ENCODE measurements at regions not wholly inside any gene's neighbourhood (a gene's known extent, or its start where the extent isn't known, plus 50 kb on each side); places are given as distances from the start of the nearest gene placed in this dataset.
A peak's percentile ranks its signal among the peaks of the same experiment; 100 is the strongest.

- Histone ChIP-seq H3K36me3 (ENCODE audit: control insufficient read depth, insufficient read depth, low read length) (no peaks in the 10 kb centered on the region), H3K4me3 (ENCODE audit: low read depth, low read length) (no peak overlapping the region), H3K9me3 (ENCODE audit: control insufficient read depth, insufficient read depth, low read length) (no peaks in the 10 kb centered on the region), H3K4me1 (ENCODE audit: control insufficient read depth, insufficient read depth, low read length) (peaks cover 5% of the 10 kb centered on the region), H3K27ac (ENCODE audit: low read depth, low read length) (no peak overlapping the region), H3K27me3 (ENCODE audit: control insufficient read depth, insufficient read depth, low read length) (no peaks in the 10 kb centered on the region)
- no peak for DNase-seq (ENCODE audit: low read depth in 4 of 6, low spot score in 6 of 6)
- no CpG with 5 or more reads among the region's 6 CpGs for WGBS (ENCODE audit: insufficient coverage)
Measured at GRCh38 chr1:208600456-208601190, 356.4 kb upstream of the PLXNA2 start.

- peaks cover 5% of the 10 kb centered on the region for H3K4me1 ChIP-seq (ENCODE audit: control insufficient read depth, insufficient read depth, low read length)
Measured at GRCh38 chr1:208601561-208601960, 357.4 kb upstream of the PLXNA2 start.

GRCh38 chr1:208603721-208604120 is 359.5 kb upstream of the PLXNA2 start:
- H3K9me3 ChIP-seq (ENCODE audit: control insufficient read depth, insufficient read depth, low read length): no peaks in the 10 kb centered on the region
- H3K4me1 ChIP-seq (ENCODE audit: control insufficient read depth, insufficient read depth, low read length): peaks cover 5% of the 10 kb centered on the region
- no peak for DNase-seq (ENCODE audit: low read depth in 4 of 6, low spot score in 6 of 6)
- 100% methylated on average over 1 of the region's 2 CpGs for WGBS (ENCODE audit: insufficient coverage)
- H3K36me3 ChIP-seq (ENCODE audit: control insufficient read depth, insufficient read depth, low read length): no peaks in the 10 kb centered on the region
- no peaks in the 10 kb centered on the region for H3K27me3 ChIP-seq (ENCODE audit: control insufficient read depth, insufficient read depth, low read length)
- H3K4me3 ChIP-seq (ENCODE audit: low read depth, low read length): no peak overlapping the region
- H3K27ac ChIP-seq (ENCODE audit: low read depth, low read length): no peak overlapping the region

More at GRCh38 chr1:208601561-208601960, 357.4 kb upstream of the PLXNA2 start:
- DNase-seq (ENCODE audit: low read depth in 4 of 6, low spot score in 6 of 6): peak; percentile 21 to 81 (median 49)
- no peak overlapping the region for H3K27ac ChIP-seq (ENCODE audit: low read depth, low read length)
- no peaks in the 10 kb centered on the region for H3K36me3 ChIP-seq (ENCODE audit: control insufficient read depth, insufficient read depth, low read length)
- H3K27me3 ChIP-seq (ENCODE audit: control insufficient read depth, insufficient read depth, low read length): no peaks in the 10 kb centered on the region
- H3K4me3 ChIP-seq (ENCODE audit: low read depth, low read length): no peak overlapping the region
- H3K9me3 ChIP-seq (ENCODE audit: control insufficient read depth, insufficient read depth, low read length): no peaks in the 10 kb centered on the region
- 80% methylated on average over 1 of the region's 3 CpGs for WGBS (ENCODE audit: insufficient coverage)

- WGBS (ENCODE audit: insufficient coverage): 83% methylated on average over 1 of the region's 4 CpGs
- no peaks in the 10 kb centered on the region for H3K36me3 ChIP-seq (ENCODE audit: control insufficient read depth, insufficient read depth, low read length)
- H3K9me3 ChIP-seq (ENCODE audit: control insufficient read depth, insufficient read depth, low read length): no peaks in the 10 kb centered on the region
- no peak for DNase-seq (ENCODE audit: low read depth in 4 of 6, low spot score in 6 of 6)
- peaks cover 5% of the 10 kb centered on the region for H3K4me1 ChIP-seq (ENCODE audit: control insufficient read depth, insufficient read depth, low read length)
- H3K4me3 ChIP-seq (ENCODE audit: low read depth, low read length): no peak overlapping the region
- no peak overlapping the region for H3K27ac ChIP-seq (ENCODE audit: low read depth, low read length)
- H3K27me3 ChIP-seq (ENCODE audit: control insufficient read depth, insufficient read depth, low read length): no peaks in the 10 kb centered on the region
Measured at GRCh38 chr1:208604295-208604694, 360.1 kb upstream of the PLXNA2 start.

GRCh38 chr1:208606959-208607358 is 362.8 kb upstream of the PLXNA2 start:
- 64% methylated on average over 1 of the region's 3 CpGs for WGBS (ENCODE audit: insufficient coverage)
- Histone ChIP-seq H3K36me3 (ENCODE audit: control insufficient read depth, insufficient read depth, low read length) (no peaks in the 10 kb centered on the region), H3K4me1 (ENCODE audit: control insufficient read depth, insufficient read depth, low read length) (no peaks in the 10 kb centered on the region), H3K27me3 (ENCODE audit: control insufficient read depth, insufficient read depth, low read length) (no peaks in the 10 kb centered on the region), H3K4me3 (ENCODE audit: low read depth, low read length) (no peak overlapping the region), H3K9me3 (ENCODE audit: control insufficient read depth, insufficient read depth, low read length) (no peaks in the 10 kb centered on the region), H3K27ac (ENCODE audit: low read depth, low read length) (no peak overlapping the region)
- DNase-seq (ENCODE audit: low read depth in 4 of 6, low spot score in 6 of 6): no peak

- no peaks in the 10 kb centered on the region for H3K36me3 ChIP-seq (ENCODE audit: control insufficient read depth, insufficient read depth, low read length)
- no peak for DNase-seq (ENCODE audit: low read depth in 4 of 6, low spot score in 6 of 6)
- H3K4me1 ChIP-seq (ENCODE audit: control insufficient read depth, insufficient read depth, low read length): no peaks in the 10 kb centered on the region
- no CpG with 5 or more reads among the region's 1 CpG for WGBS (ENCODE audit: insufficient coverage)
- H3K9me3 ChIP-seq (ENCODE audit: control insufficient read depth, insufficient read depth, low read length): no peaks in the 10 kb centered on the region
- no peak overlapping the region for H3K4me3 ChIP-seq (ENCODE audit: low read depth, low read length)
- no peaks in the 10 kb centered on the region for H3K27me3 ChIP-seq (ENCODE audit: control insufficient read depth, insufficient read depth, low read length)
- H3K27ac ChIP-seq (ENCODE audit: low read depth, low read length): no peak overlapping the region
Measured at GRCh38 chr1:208607616-208608015, 363.4 kb upstream of the PLXNA2 start.

GRCh38 chr1:208614610-208615009 is 370.4 kb upstream of the PLXNA2 start:
- H3K27me3 ChIP-seq (ENCODE audit: control insufficient read depth, insufficient read depth, low read length): no peaks in the 10 kb centered on the region
- H3K4me3 ChIP-seq (ENCODE audit: low read depth, low read length): no peak overlapping the region
- DNase-seq (ENCODE audit: low read depth in 4 of 6, low spot score in 6 of 6): no peak
- H3K9me3 ChIP-seq (ENCODE audit: control insufficient read depth, insufficient read depth, low read length): no peaks in the 10 kb centered on the region
- no peak overlapping the region for H3K27ac ChIP-seq (ENCODE audit: low read depth, low read length)
- H3K4me1 ChIP-seq (ENCODE audit: control insufficient read depth, insufficient read depth, low read length): no peaks in the 10 kb centered on the region
- 86% methylated on average over 1 of the region's 2 CpGs for WGBS (ENCODE audit: insufficient coverage)
- H3K36me3 ChIP-seq (ENCODE audit: control insufficient read depth, insufficient read depth, low read length): no peaks in the 10 kb centered on the region

GRCh38 chr1:208615371-208615770 is 371.2 kb upstream of the PLXNA2 start:
- Histone ChIP-seq H3K36me3 (ENCODE audit: control insufficient read depth, insufficient read depth, low read length) (no peaks in the 10 kb centered on the region), H3K9me3 (ENCODE audit: control insufficient read depth, insufficient read depth, low read length) (peaks cover 3% of the 10 kb centered on the region), H3K27ac (ENCODE audit: low read depth, low read length) (no peak overlapping the region), H3K4me1 (ENCODE audit: control insufficient read depth, insufficient read depth, low read length) (no peaks in the 10 kb centered on the region), H3K27me3 (ENCODE audit: control insufficient read depth, insufficient read depth, low read length) (no peaks in the 10 kb centered on the region), H3K4me3 (ENCODE audit: low read depth, low read length) (no peak overlapping the region)
- no peak for DNase-seq (ENCODE audit: low read depth in 4 of 6, low spot score in 6 of 6)

- DNase-seq (ENCODE audit: low read depth in 4 of 6, low spot score in 6 of 6): no peak
- Histone ChIP-seq H3K36me3 (ENCODE audit: control insufficient read depth, insufficient read depth, low read length) (no peaks in the 10 kb centered on the region), H3K27ac (ENCODE audit: low read depth, low read length) (no peak overlapping the region), H3K9me3 (ENCODE audit: control insufficient read depth, insufficient read depth, low read length) (peaks cover 8% of the 10 kb centered on the region), H3K4me1 (ENCODE audit: control insufficient read depth, insufficient read depth, low read length) (no peaks in the 10 kb centered on the region), H3K4me3 (ENCODE audit: low read depth, low read length) (no peak overlapping the region), H3K27me3 (ENCODE audit: control insufficient read depth, insufficient read depth, low read length) (no peaks in the 10 kb centered on the region)
- WGBS (ENCODE audit: insufficient coverage): 90% methylated on average over 1 of the region's 3 CpGs
Measured at GRCh38 chr1:208616776-208617175, 372.6 kb upstream of the PLXNA2 start.
